Effector CD8-positive, alpha-beta T cell (primary cell): ENCODE measurements at regions not wholly inside any gene's neighbourhood (a gene's known extent, or its start where the extent isn't known, plus 50 kb on each side); places are given as distances from the start of the nearest gene placed in this dataset.

Experiments used
- DNase-seq: peaks from one replicate; lab custom pipeline; 2025; lab: John Stamatoyannopoulos, UW

DNA sequence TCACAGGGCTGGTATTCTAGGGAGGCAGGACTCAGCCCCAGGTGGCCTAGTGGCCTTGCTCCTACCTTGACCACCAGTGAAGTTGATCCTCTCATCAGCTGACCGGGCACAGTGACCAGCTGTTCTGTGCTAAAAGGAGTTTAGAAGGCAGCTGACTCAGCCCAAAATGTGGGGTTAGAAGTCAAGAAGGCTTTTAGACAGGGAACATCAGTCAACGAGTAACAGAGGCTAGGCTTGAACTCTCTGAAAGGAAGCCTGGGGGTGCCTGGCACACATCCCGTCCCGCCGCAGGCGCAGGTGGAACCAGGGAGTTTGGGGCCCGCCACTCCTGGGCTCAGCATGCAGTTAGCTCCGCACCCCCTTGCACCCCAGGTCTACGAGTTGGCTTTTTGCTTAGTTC, 114.9 kb upstream of the SLC45A1 start:
- no peak for DNase-seq

DNA sequence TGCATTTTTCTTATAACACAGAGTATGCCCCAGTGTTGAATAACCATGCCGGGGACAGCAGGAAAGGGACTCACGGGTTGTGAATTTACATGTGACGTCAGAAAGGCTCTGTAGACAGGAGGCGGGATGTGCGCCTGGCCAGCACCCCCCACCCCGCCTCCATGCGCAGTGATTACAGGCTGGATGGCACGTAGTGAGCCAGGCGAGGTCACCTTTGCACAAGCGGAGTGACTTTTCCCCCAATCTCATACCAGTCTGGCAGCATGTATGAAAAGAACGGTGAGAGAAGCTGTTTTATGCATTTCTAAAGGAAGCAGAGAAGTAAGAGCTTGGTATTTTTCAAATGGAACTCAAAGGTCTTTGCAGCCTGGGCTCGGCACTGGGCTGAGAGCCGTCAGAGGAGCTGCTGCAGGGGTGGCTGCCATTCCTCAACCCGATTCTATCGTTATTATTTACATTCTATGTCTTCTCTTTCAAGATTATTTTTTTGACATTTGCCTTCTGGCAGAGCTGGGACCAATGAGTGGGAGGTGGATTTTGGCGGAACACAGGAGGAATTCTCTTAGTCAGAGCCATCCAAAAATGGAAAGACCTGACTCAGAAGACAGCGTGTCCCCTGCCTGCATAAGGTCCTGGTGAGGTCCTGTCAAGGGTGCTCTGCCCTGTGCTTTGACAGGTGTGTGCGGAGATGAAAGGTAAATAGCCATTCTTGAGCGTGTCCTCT, 115.6 kb upstream of the SLC45A1 start:
- DNase-seq: no peak

DNA sequence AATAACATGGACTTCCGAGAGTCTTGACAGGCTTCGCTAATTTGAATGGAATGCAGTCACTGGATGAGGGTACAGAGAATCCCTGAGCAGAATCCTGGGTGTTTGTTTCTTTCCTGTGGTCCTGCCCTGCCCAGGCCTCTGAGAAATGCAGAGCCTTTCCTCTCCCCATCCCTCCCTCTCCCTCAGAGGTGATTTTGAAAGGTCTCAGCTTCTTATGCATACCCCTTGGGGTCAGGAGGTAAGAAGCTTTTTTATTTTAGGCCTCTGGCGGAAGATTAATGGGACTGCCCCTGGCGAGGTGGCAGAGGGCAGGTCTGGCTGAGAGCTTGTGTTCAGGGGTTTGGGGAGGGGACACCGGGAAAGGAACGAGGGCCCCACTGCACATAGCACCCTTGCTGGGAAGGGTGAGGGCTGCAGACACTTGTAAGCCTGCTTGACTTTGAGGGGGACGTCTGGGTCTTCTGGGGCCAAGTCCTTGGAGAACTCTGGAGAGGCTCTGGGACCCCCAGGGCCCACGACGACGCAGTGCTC, 116.5 kb upstream of the SLC45A1 start:
- DNase-seq: no peak

DNA sequence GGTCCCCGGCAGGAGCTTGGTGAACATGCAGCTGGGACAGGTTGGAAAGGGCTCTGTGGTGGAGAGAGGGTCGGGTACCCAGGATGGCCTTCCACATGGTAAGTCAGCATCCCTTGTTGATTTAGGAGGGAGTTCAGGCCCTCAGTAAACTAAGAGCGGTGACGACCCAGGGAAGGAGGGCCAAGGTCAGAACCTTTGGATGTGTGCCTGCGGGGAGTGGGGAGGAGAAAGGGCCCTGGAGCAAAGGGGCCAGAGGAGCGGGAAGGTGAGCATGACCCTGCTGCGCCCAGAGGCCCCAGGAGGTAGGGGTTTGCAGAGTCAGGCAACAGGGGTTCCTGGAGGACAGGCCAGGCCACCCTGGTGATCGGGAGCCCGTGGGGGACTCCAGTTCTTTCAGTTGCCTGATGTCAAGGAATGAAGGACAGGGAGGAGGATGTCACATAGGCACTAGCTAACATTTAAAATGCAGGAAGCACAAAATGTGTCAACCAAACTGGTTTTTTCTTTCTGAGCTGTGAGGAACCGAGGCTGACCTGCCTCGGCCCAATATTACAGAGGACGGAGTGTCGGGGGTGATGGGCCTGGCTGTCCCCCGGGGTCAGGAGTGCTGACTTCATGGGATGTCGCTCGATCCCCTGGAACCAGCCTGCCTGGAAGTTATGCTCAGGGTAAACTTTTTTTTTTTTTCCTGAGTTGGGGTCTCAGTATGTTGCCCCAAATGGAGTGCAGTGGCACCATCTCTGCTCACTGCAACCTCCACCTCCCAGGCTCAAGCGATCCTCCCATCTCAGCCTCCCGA, 117.4 kb upstream of the SLC45A1 start:
- no peak for DNase-seq

DNA sequence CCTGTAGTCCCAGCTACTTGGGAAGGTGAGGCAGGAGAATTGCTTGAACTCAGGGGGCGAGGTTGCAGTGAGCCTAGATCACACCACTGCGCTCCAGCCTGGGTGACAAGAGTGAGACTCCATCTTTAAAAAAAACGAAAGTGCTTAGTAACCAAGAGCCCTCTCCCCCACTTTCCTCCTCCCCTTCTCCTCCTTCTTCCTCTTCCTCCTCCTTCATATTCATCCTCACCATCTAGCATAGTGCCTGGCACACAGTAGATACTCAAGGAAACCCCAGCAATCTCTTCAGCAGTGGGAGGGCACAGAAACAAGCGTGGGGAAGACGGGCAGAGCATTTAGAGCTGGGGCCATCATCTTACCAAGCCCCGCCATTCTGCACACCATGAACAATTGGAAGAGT, 119.4 kb upstream of the SLC45A1 start:
- DNase-seq: no peak

DNA sequence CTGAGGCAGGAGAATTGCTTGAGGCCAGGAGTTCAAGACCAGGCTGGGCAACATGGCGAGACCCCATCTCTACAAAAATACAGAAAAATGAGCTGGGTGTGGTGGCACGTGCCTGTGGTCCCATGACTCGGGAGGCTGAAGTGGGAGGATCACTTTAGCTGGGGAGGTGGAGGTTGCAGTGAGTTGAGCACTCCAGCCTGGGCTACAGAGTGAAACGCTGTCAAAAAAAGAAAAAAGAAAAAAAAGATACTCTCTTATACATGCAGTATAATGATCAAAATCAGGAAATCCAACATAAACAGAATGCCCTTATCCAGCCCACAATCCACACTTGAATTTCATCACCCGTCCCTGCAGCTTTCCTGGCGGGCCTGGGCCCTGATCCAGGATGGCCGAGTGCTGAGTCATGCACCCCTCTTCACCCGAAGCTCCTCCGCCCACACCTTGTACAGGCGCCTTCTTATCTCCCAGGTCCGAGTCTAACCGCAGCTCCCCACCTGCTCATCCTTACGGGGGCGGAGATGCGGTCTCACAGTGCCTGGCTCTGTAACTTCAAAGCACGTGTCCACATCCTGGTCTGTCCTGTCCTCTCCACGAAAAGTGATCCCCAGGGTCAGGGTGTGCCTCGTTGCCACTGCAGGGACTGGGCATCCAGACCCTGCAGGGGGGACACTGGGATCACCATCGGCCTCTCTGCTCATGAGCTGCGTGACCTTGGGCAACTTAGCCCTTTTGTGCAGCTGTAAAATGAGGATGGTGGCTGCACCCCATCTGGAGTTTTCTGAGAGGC, 120.2 kb upstream of the SLC45A1 start:
- DNase-seq: no peak

DNA sequence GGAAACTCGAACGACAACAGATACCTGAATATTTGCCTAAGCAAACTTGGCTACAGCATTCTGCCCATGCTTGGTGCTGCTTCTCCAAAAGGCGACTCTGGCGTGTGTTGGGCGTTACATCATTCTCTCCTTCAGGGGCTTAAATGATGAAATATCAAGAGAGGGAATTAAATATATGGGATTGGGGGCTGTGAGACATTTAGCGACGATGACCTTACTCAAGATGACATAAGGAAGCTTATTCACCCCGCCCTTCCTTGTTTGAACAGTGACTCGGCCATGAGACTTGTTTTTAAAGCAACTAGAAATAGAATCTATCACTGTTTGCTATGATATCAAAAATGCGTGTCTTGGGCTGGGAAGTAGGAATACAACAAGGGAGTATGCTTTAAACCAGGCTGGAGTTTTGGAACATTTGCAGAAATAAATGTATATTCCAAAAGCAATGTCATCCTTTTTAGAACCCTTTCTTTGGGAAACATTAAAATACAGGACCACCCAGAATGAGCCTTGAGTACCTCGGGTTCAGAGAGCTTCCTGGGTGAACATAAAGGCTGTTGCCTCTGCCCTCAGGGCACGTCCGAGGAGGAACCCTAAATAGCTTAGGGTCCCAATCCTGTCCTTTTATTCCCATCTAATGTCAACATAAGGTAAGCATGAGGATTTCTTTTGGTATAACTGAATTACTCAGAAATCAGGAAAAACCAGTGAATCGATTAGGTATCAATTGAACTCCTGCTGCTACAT, 123.3 kb upstream of the SLC45A1 start:
- no peak for DNase-seq

DNA sequence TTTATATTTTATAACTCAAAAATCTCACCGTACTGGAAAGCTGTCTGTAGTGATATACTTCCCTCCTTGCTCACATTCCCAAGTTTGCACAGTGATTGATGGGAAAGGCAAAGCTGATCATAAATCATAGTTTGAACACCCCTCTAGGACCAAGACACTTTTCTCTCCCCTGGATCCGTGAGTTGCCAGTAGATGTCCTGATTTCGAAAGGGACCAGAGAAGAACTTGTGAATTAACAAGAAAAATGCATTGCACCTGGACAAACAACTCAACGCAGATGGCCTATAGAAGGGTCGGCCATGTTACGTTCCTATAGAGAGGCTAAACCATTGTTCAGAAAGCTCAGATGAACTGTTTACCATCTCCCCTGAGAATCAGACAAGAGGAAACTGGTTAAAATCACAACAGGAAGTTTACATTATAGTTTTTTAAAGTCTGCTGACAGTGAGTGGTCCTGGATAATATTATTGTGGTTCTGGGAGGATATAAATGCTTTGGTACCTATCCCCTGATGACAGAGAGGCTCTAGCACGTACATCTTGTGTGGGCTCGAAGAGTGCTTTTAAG, 124.0 kb upstream of the SLC45A1 start:
- DNase-seq: no peak

DNA sequence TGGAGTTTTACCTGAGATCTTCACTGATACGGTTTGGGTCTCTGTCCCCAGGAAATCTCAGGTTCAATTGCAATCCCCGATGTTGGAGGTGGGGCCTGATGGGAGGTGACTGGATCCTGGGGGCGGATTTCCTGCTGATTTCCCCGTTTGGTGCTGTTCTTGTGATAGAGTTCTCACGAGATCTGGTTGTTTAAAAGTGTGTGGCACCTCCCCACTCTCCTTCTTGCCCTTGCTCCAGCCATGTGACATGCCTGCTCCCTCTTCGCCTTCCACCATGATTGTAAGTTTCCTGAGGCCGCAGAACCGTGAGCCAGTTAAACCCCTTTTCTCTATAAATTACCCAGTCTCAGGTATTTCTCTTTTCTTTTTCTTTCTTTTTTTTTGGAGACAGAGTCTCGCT, 126.4 kb upstream of the SLC45A1 start:
- DNase-seq: no peak

DNA sequence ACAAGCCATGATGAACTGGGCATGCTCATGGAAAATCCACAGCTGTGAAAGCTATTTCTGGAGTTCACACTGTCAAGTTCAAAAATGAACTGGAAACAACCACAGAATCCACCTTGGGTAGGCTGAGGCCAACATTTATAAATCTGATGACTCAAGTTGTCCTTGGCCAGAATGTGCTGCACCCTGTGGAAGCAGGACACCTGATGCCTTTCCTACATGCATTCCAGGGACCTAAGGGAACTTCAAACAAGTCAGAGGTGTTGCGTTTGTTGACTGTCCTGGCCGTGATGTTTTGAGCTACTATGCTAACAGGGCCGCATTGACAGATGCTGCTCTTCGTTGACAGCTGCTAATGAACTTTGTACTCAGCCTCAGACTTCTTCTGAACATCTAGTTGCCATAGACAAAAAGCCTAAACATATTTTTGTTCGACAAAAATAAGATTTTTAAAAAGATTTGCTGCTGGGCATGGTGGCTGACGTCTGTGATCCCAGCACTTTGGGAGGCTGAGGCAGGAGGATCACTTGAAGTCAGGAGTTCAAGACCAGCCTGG, 127.9 kb upstream of the SLC45A1 start:
- DNase-seq: no peak

DNA sequence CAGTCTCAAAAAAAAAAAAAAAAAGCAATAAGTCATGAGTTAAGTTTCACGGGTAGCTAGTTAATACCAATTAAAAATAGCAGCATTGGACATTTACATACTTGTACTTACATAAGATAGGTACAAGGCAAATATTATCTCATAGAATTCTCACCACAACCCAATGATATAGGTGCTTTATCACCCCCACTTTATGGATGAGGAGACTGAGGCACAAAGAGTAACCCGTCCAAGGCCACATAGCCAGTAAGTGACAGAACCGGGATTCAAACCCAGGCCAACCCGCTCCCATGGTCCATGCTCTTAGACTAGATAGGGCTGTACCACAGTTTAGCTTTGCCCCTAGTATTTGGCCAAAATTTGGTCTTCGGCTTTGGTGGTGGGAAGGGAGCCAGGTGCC, 132.5 kb upstream of the SLC45A1 start:
- no peak for DNase-seq

DNA sequence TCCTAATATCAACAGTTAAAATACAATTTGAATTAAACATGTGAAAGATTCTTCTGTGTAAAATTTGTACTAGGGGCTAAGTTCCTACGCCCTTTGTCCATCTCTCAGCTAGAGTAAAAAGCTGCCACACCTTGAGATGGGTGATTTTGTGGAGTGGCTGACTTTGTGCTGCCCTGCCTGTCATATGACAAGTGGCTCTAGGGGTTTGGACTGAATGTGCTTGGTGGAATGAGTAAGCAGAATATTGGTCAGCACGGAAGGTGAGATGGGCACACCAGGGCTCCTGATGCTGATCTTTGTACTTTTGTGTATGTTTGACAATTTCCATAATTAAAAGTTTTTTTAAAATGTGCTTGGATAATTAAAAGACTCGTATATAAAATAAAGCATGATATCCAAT, 133.6 kb upstream of the SLC45A1 start:
- no peak for DNase-seq

DNA sequence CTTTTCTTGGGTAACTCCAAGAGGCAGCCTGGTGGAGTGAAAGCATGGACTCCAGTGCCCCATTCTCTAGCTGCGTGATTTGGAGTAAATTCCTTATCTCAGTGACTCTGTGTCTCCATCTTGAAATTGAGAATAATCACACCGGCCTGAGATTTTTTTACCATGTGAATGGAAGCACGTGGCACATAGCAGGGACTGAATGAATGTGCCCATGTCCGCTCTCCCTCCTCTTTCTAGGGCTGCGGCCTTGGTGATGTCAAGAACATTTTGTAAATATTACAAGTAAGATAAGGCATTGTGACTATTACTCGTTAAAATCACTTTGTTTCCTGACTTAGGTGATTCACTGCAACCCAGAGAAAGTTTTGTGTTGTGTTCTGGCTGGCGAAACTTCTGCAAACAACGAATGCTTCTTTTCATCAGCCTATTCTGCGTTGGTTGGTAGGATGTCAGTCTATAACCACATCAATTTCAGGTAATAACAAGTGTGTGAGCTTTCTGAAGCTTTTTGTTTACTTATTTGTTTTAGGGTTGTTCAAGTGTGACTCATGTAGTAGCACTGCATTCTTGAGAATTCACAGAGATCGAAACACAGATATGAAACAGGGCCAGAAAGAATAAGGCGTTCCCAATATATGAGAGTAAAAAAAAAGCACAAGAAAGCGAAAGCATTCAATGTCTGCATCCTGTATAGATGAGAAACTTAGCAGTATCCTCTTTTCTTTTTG, 135.7 kb upstream of the SLC45A1 start:
- no peak for DNase-seq

DNA sequence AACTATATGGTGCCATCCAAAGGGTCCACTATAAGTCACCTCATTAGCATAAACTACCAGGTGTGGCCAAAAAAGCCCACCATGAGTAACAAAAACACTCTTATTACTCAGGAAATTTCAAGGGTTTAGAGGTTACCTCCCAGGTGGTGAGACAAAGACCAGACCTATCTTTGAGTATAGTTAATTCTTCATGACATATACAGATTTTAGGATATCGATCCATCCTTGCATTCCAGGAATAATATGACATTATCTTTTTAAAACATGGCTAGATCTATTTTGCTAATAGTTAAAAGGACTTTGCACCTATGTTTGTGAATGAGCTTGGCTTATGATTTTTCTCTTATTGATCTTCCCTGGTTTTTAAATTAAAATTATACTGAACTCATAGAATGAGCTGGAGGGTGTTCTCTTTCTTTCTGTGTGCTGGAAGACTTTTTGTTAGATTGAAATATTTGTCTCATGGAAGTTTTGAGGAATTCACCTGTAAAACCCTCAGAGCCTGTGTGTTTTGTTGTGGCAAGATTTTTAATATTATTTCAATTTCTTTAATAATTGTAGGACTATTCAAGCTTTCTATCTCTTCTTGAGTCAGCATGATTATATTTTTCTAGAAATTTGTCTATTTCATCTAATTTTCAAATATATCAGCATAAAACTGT, 138.7 kb upstream of the SLC45A1 start:
- DNase-seq: no peak

DNA sequence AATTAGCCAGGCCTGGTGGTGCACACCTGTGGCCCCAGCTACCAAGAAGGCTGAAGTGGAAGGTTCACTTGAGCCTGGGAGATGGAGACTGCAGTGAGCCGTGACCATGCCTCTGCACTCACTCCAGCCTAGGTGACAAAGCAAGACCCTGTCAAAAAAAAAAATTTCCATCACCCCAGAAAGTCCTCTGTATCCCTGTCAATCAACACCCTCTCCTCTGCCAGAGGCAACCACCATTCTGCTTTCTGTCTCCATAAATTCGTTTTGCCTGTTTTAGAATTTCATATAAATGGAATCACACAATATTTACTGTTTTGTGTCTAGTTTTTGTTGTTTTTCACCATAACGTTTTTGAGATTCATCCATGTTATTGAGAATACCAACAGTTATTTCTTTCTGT, 141.6 kb upstream of the SLC45A1 start:
- DNase-seq: no peak

DNA sequence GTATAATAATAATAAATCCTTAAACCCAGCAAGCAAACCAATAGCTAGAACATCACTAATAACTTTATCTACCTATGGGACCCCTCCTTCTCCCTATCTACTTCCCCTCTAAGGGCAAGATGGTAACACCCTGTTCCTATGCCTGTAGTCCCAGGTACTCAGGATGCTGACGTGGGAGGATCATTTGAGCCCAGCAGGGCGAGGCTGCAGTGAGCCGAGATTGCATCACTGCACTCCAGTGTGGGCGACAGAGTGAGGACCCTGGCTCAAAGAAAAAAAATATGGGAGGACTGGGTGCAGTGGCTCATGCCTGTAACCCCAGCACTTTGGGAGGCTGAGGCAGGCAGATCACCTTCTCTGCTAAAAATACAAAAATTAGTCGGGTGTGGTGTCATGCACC, 143.1 kb upstream of the SLC45A1 start:
- no peak for DNase-seq

DNA sequence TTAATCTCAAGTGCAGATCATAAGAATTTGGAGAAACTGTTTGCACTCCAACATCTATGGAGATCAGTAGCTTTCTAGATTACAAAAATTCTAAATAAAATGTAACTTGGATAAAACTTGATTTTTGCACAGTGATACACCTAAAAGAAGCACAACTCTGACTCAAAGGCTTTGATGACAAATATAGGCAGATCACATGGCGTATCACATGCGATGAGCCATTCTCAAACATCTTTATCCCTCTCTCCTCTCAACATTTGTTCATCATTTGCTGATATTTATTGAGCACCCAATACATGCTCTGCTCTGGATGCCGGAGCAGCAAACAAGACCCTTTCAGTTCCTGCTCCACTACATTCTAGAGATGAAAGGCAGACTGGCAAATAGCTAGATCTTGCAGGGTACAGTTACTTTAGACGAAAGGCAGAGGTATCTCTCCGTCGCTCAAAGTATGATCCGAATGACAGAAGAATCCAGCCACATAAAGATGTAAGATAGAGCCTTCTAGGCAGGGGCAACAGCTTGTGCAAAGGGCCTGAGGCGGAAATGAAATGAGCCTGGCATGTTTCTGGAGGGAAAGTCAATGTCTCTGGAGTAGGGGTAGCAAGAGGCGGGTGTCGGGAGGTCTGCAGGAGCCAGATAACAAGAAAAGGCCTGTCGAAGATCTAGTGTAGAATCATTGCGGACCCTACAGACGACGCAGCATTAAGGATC, 145.8 kb upstream of the ERRFI1 start:
- no peak for DNase-seq

DNA sequence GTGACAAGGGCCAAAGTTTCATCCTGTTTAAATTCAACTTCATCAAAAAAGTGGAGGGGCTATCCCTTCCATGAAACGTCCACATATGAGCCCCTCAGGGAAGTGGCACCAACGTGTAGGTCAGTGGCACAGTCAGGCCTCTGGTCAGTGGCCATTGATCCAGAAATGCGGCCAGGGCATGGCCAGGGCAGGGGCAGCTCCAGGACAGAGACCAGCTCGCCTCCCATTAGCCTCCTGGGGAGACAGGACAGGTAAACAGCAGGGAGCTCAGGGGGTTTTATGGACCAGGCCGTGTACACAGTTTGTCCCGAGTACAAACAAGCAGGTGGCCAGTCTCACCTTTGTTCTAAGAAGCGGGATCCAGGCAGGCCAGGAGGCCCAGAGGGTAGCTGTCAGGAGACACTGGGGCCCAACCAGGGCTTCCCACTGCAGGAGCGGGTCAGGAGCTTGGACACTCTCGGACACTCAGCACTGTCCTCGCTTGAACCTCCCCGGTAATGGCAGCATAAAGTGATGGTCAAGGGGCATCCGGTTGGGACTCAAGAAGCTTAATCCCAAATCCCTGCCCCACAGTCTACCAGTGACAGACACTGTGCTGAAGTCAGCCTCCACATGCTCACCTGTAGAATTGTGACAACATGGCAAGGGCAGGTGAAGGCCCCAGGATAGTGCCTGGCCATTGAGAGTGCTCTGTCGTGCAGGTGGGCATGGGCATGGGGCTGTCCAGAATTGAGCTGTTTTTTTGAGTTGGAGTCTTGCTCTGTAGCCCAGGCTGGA, 144.1 kb upstream of the ERRFI1 start:
- DNase-seq: no peak
